Left cardiac atrium (tissue), 4 donors: ENCODE measurements at regions not wholly inside any gene's neighbourhood (a gene's known extent, or its start where the extent isn't known, plus 50 kb on each side); places are given as distances from the start of the nearest gene placed in this dataset.
A peak's percentile ranks its signal among the peaks of the same experiment; 100 is the strongest.
"Not testable (repeated sequence)": the region's sequence is repeated elsewhere in the genome, so short reads cannot be mapped to it uniquely, and the experiment has no call there.

ENCODE experiments used
- ATAC-seq, 2 donors: fragments of 200-7000 bp; cut with Tn5 transposase; one replicate each; pipeline ENCODE4 v1.9.1; 2020; ENCODE audit warnings: mild to moderate bottlenecking in 2 of 2, moderate library complexity in 2 of 2
- DNase-seq: peaks from one replicate; pipeline ENCODE4 v3.0.0-alpha.2; 2020
- intact Hi-C, 2 donors: fragments of 100-400 bp; cut with DNase I; formaldehyde crosslinking; loops; one replicate each; pipeline versions ENCODE4 v1.14.1 to v1.15.1; 2022 to 2023
- donor health status: DM: no; HTN: yes; CAD: no.
- donor health status: DM: no; HTN: yes; CAD: no; lungs with severe emphysema.
- donor health status: DM: yes; HTN: yes; CAD: no.
- donor health status: Dilated cardiomyopathy.

- intact Hi-C loops, result no loop called here
- no peak for ATAC-seq
Observed at GRCh38 chr2:92072461-92073035, 2798.7 kb upstream of the TEKT4 start.

GRCh38 chr2:92073036-92073814 lies 2798.0 kb upstream of the TEKT4 start:
- intact Hi-C loops, result no loop called here
- no peak for ATAC-seq
- DNase-seq, result peak; percentile 9

More at GRCh38 chr2:92072461-92073035, 2798.7 kb upstream of the TEKT4 start:
- peak; percentile 9 for DNase-seq

- no peak for ATAC-seq
- DNase-seq, result no peak
- intact Hi-C loops, result no loop called here
Observed at GRCh38 chr2:92073815-92074548, 2797.2 kb upstream of the TEKT4 start.

GRCh38 chr2:92074549-92074898 lies 2796.7 kb upstream of the TEKT4 start:
- DNase-seq (peak; percentile 7), ATAC-seq (no peak)
- intact Hi-C loops, result no loop called here

- ATAC-seq, intact Hi-C loops, DNase-seq: not testable (repeated sequence)
Observed at GRCh38 chr2:92075363-92075762, 2795.9 kb upstream of the TEKT4 start.
